Endodermal cell (in vitro differentiated cells): ENCODE measurements at regions not wholly inside any gene's neighbourhood (a gene's known extent, or its start where the extent isn't known, plus 50 kb on each side); places are given as distances from the start of the nearest gene placed in this dataset.

ENCODE experiments used
- DNase-seq: peaks from one replicate; pipeline ENCODE4 v3.0.0-alpha.2; 2017
- H3K27ac ChIP-seq: 2 replicates; pipeline ENCODE4 v1.5.1; 2013; ENCODE audit warnings: mild to moderate bottlenecking, low read depth, low read length, moderate library complexity
- H3K27me3 ChIP-seq: 2 replicates; pipeline ENCODE4 v1.6.1; 2013; ENCODE audit warnings: mild to moderate bottlenecking, low read length, moderate library complexity; ENCODE audit not compliant: insufficient read depth, control insufficient read depth, poor library complexity, severe bottlenecking
- H3K36me3 ChIP-seq: 2 replicates; pipeline ENCODE4 v1.7.0; 2013; ENCODE audit warnings: mild to moderate bottlenecking, low read length, moderate library complexity; ENCODE audit not compliant: control insufficient read depth, insufficient read depth
- H3K4me1 ChIP-seq: one replicate; pipeline ENCODE4 v1.7.0; 2013; ENCODE audit warnings: low read length; ENCODE audit not compliant: control insufficient read depth, insufficient read depth
- H3K4me3 ChIP-seq: 2 replicates; pipeline ENCODE4 v1.5.1; 2013; ENCODE audit warnings: mild to moderate bottlenecking, low read length, moderate library complexity
- H3K9ac ChIP-seq: 2 replicates; pipeline ENCODE4 v1.6.1; 2013; ENCODE audit warnings: mild to moderate bottlenecking, low read length, moderate library complexity; ENCODE audit not compliant: poor library complexity, severe bottlenecking; ENCODE audit errors: extremely low read depth
- H3K9me3 ChIP-seq: 2 replicates; pipeline ENCODE4 v1.6.1; 2013; ENCODE audit warnings: mild to moderate bottlenecking, low read length, moderate library complexity; ENCODE audit not compliant: control insufficient read depth
- H3K27ac Mint-ChIP-seq: 2 replicates; pipeline ENCODE4 v1.8.0; 2020; ENCODE audit warnings: mixed read lengths
- H3K27me3 Mint-ChIP-seq: 2 replicates; pipeline ENCODE4 v1.8.0; 2021; ENCODE audit warnings: mild to moderate bottlenecking, mixed read lengths; ENCODE audit not compliant: insufficient read depth
- H3K36me3 Mint-ChIP-seq: 2 replicates; pipeline ENCODE4 v1.8.0; 2020; ENCODE audit warnings: low read depth, mixed read lengths
- H3K4me1 Mint-ChIP-seq: 2 replicates; pipeline ENCODE4 v1.8.0; 2020; ENCODE audit warnings: mixed read lengths
- H3K4me3 Mint-ChIP-seq: 2 replicates; pipeline ENCODE4 v1.8.0; 2020; ENCODE audit warnings: mild to moderate bottlenecking, moderate library complexity, mixed read lengths
- H3K9me3 Mint-ChIP-seq: 2 replicates; pipeline ENCODE4 v1.8.0; 2020; ENCODE audit warnings: mild to moderate bottlenecking, mixed read lengths
- WGBS, 2 experiments: methylation state at CpG; one replicate each; pipeline versions ENCODE4 v1.1.5 to v1.1.7; 2013; ENCODE audit warnings: missing lambda C conversion rate in 2 of 2, mixed read lengths in 1 of 2; ENCODE audit not compliant: insufficient coverage in 1 of 2, insufficient read length in 1 of 2; 5-methylcytosine and 5-hydroxymethylcytosine counted together
- TF ChIP-seq, protein P1 (sequence below): fragments of 200-600 bp; sonication (generic); conservative IDR thresholded peaks from 2 replicates; pipeline ENCODE4 v1.5.0; 2021; ENCODE audit warnings: antibody characterized with exemption, mild to moderate bottlenecking

DNA sequence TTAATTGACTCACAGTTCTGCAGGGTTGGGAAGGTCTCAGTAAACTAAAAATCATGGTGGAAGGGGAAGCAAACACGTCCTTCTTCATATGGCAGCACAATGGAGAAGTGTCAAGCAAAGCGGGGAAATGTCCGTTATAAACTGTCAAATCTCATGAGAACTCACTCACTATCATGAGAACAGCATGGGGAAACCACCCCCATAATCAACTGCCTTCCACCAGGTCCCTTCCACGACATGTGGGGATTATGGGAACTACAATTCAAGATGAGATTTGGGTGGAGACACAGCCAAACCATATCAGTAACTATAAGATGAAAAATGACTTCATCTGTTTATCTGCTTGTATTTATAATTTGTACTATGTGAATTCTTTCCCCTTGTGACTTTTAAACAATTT is 577.6 kb upstream of the MDGA2 start:
- 84 to 100% methylated on average over 1 to 4 of the region's 4 CpGs for WGBS, 2 experiments
- no peak overlapping the region for H3K4me3 Mint-ChIP-seq

DNA sequence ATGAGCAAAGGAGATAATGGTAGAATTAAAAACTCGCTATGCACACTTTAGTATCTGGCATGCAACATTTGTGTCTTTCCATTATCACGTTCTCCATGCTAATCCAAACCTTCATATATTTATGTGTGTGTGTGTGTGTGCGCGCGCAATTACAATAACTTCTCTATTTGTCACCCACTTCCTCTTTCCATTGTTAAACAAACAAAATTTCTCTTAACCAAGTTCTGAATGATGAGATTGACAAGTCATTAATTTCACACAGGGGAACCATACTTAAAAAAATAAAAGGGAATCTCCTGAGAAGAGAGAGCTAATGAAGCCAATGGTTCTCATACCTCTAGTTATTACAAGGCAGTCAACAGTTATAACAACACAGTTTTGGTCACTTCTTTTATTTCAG is 575.9 kb upstream of the MDGA2 start:
- Mint-ChIP-seq H3K4me3 (no peak overlapping the region), H3K36me3 (peaks cover 24% of the 10 kb centered on the region), H3K9me3 (no peaks in the 10 kb centered on the region), H3K27ac (no peak overlapping the region), H3K4me1 (peaks cover 34% of the 10 kb centered on the region), H3K27me3 (no peaks in the 10 kb centered on the region)
- no peaks in the 10 kb centered on the region for H3K9me3 ChIP-seq
- H3K27ac ChIP-seq = no peak overlapping the region
- no peak for DNase-seq
- WGBS, 2 experiments = 100% methylated on average over 1 of the region's 5 CpGs; no CpG with 5 or more reads in 1 of the 2 experiments
- no peak overlapping the region for H3K4me3 ChIP-seq
- no peaks in the 10 kb centered on the region for H3K4me1 ChIP-seq
- TF ChIP-seq, protein P1, sequence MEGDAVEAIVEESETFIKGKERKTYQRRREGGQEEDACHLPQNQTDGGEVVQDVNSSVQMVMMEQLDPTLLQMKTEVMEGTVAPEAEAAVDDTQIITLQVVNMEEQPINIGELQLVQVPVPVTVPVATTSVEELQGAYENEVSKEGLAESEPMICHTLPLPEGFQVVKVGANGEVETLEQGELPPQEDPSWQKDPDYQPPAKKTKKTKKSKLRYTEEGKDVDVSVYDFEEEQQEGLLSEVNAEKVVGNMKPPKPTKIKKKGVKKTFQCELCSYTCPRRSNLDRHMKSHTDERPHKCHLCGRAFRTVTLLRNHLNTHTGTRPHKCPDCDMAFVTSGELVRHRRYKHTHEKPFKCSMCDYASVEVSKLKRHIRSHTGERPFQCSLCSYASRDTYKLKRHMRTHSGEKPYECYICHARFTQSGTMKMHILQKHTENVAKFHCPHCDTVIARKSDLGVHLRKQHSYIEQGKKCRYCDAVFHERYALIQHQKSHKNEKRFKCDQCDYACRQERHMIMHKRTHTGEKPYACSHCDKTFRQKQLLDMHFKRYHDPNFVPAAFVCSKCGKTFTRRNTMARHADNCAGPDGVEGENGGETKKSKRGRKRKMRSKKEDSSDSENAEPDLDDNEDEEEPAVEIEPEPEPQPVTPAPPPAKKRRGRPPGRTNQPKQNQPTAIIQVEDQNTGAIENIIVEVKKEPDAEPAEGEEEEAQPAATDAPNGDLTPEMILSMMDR = no peak
- H3K27me3 ChIP-seq = no peaks in the 10 kb centered on the region
- peaks cover 43% of the 10 kb centered on the region for H3K36me3 ChIP-seq
- no peak overlapping the region for H3K9ac ChIP-seq

More for the DNA sequence above, 577.6 kb upstream of the MDGA2 start:
- Mint-ChIP-seq H3K4me1 (peaks cover 29% of the 10 kb centered on the region), H3K27me3 (no peaks in the 10 kb centered on the region), H3K36me3 (peaks cover 24% of the 10 kb centered on the region), H3K9me3 (no peaks in the 10 kb centered on the region), H3K27ac (peak overlapping the region; percentile 46)
- Histone ChIP-seq H3K4me3 (no peak overlapping the region), H3K27me3 (no peaks in the 10 kb centered on the region), H3K36me3 (peaks cover 43% of the 10 kb centered on the region), H3K27ac (no peak overlapping the region), H3K9me3 (no peaks in the 10 kb centered on the region), H3K4me1 (no peaks in the 10 kb centered on the region), H3K9ac (no peak overlapping the region)
- TF ChIP-seq, protein P1 = peak; percentile 51
- DNase-seq = no peak

DNA sequence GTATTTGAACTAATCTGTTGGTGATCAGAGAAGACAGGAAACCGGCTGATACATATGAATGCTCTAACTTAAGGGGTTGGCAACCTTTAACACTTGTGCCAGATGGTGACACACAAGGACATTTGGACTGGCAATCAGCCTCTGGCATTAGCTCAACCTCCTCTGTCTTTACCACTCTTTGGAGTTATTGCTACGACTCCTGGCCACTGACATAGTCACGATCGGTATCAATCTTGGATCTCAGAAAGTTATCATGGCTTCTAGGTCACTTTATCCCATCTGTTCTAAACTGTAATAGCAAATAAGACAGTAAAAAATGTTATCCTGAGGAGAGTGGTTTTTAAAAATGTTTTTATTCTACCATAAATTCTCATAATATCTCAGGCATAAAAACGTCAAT is 575.2 kb upstream of the MDGA2 start:
- Mint-ChIP-seq H3K9me3 (no peaks in the 10 kb centered on the region), H3K4me3 (no peak overlapping the region), H3K27ac (no peak overlapping the region), H3K27me3 (no peaks in the 10 kb centered on the region), H3K36me3 (peaks cover 24% of the 10 kb centered on the region), H3K4me1 (peaks cover 34% of the 10 kb centered on the region)
- no peak overlapping the region for H3K4me3 ChIP-seq
- TF ChIP-seq, protein P1 = no peak
- 96 to 100% methylated on average over 1 to 5 of the region's 5 CpGs for WGBS, 2 experiments
- no peaks in the 10 kb centered on the region for H3K27me3 ChIP-seq
- no peak for DNase-seq
- H3K27ac ChIP-seq = no peak overlapping the region
- H3K9ac ChIP-seq = no peak overlapping the region
- H3K9me3 ChIP-seq = no peaks in the 10 kb centered on the region
- H3K4me1 ChIP-seq = no peaks in the 10 kb centered on the region
- H3K36me3 ChIP-seq = peaks cover 48% of the 10 kb centered on the region
